ENCODE measurements at regions not wholly inside any gene's neighbourhood (a gene's known extent, or its start where the extent isn't known, plus 50 kb on each side); places are given as distances from the start of the nearest gene placed in this dataset.
"Not testable (repeated sequence)": the region's sequence is repeated elsewhere in the genome, so short reads cannot be mapped to it uniquely, and the experiment has no call there.

DNA sequence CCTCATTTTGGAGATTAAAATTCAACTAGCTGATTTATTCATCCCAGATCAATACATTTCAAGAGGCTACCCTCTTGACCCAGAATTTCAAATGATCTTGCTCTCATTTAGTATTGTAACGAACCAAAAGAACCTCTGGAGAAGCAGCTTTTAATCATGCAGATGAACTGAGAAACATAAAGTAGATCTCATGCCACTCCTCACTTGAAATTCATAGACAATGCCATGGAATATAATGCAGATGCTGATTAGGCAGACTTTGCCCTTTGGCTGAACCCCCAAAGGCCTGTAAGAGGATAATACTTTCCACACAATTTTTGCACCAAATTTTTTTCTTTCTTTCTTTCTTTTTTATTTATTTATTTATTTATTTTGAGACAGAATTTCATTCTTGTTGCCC lies 358.3 kb downstream of the NEK10 start:
- Histone ChIP-seq H3K9me3 (ENCODE audit: control insufficient read depth in 2 of 2, insufficient read depth in 1 of 2, low read length in 1 of 2) (no peaks in the 10 kb centered on the region), H3K27me3 (ENCODE audit: control insufficient read depth in 2 of 2, insufficient read depth in 1 of 2, low read length in 1 of 2) (no peaks in the 10 kb centered on the region), H3K27ac (ENCODE audit: low read depth in 1 of 2, low read length in 1 of 2) (no peak overlapping the region), H3K4me1 (ENCODE audit: control insufficient read depth in 2 of 2, insufficient read depth in 2 of 2, low read length in 2 of 2) (no peaks in the 10 kb centered on the region), H3K4me3 (ENCODE audit: low read length in 2 of 2) (no peak overlapping the region), H3K36me3 (ENCODE audit: control insufficient read depth in 2 of 2, insufficient read depth in 2 of 2, low read length in 1 of 2) (no peaks in the 10 kb centered on the region)
- 82% methylated on average over 1 of the region's 1 CpG for WGBS
- no peak for DNase-seq (ENCODE audit: low read depth in 6 of 9, low spot score in 9 of 9)

- peak in 1 of 9 donors; percentile 3 for DNase-seq (ENCODE audit: low read depth in 6 of 9, low spot score in 9 of 9)
- no peak overlapping the region for H3K4me3 ChIP-seq (ENCODE audit: low read length in 2 of 2)
- no peaks in the 10 kb centered on the region for H3K4me1 ChIP-seq (ENCODE audit: control insufficient read depth in 2 of 2, insufficient read depth in 2 of 2, low read length in 2 of 2)
- no peak overlapping the region for H3K27ac ChIP-seq (ENCODE audit: low read depth in 1 of 2, low read length in 1 of 2)
- H3K36me3 ChIP-seq (ENCODE audit: control insufficient read depth in 2 of 2, insufficient read depth in 2 of 2, low read length in 1 of 2): no peaks in the 10 kb centered on the region
- H3K27me3 ChIP-seq (ENCODE audit: control insufficient read depth in 2 of 2, insufficient read depth in 1 of 2, low read length in 1 of 2): no peaks in the 10 kb centered on the region
- 40% methylated on average over 5 of the region's 5 CpGs for WGBS
- no peaks in the 10 kb centered on the region for H3K9me3 ChIP-seq (ENCODE audit: control insufficient read depth in 2 of 2, insufficient read depth in 1 of 2, low read length in 1 of 2)
These were observed 347.0 kb downstream of the NEK10 start for GRCh38 chr3:27022096-27022761.

DNA sequence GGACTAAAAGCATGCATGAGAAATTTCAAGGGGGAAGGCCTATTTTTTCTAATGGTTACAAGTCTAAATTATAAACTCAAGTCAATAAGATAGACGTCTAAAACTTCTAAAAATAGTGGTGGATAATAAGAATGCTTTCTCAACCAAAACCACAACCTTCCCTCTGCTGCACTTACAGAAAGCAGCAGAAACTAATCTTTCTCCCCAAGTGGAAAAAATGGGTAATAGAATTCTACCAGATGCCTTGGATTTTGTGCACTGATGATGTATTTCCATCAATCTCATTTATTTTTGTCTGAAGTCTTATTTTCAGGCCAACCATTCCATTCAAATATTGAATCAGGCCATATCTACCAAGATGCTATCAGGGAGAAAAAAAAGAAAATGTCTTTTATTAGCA lies 344.7 kb downstream of the NEK10 start:
- WGBS: 23% methylated on average over 1 of the region's 1 CpG
- no peak overlapping the region for H3K27ac ChIP-seq (ENCODE audit: low read depth in 1 of 2, low read length in 1 of 2)
- H3K27me3 ChIP-seq (ENCODE audit: control insufficient read depth in 2 of 2, insufficient read depth in 1 of 2, low read length in 1 of 2): no peaks in the 10 kb centered on the region
- no peaks in the 10 kb centered on the region for H3K9me3 ChIP-seq (ENCODE audit: control insufficient read depth in 2 of 2, insufficient read depth in 1 of 2, low read length in 1 of 2)
- no peak for DNase-seq (ENCODE audit: low read depth in 6 of 9, low spot score in 9 of 9)
- H3K4me1 ChIP-seq (ENCODE audit: control insufficient read depth in 2 of 2, insufficient read depth in 2 of 2, low read length in 2 of 2): no peaks in the 10 kb centered on the region
- no peaks in the 10 kb centered on the region for H3K36me3 ChIP-seq (ENCODE audit: control insufficient read depth in 2 of 2, insufficient read depth in 2 of 2, low read length in 1 of 2)
- H3K4me3 ChIP-seq (ENCODE audit: low read length in 2 of 2): no peak overlapping the region

DNA sequence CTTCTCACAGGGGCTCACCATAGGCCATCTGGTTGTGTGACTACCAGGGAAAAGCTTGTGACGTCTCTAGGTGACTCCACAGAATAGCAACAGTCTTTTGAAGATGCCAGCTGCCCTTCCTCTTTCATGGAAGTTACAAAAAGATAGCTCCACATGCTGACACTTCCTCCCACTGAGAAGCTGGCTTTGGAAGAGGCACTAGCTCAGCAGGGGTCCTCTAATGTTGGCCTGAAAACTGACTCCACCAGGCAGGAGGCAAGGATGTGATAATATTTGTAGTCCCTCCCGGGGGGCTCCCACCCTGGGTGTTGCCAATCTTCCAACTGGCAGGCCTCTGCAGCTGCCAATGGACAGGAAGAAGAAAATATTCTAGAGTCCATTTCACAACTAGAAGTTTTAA lies 343.5 kb downstream of the NEK10 start:
- Histone ChIP-seq H3K27me3 (ENCODE audit: control insufficient read depth in 2 of 2, insufficient read depth in 1 of 2, low read length in 1 of 2) (no peaks in the 10 kb centered on the region), H3K9me3 (ENCODE audit: control insufficient read depth in 2 of 2, insufficient read depth in 1 of 2, low read length in 1 of 2) (no peaks in the 10 kb centered on the region), H3K4me1 (ENCODE audit: control insufficient read depth in 2 of 2, insufficient read depth in 2 of 2, low read length in 2 of 2) (no peaks in the 10 kb centered on the region), H3K27ac (ENCODE audit: low read depth in 1 of 2, low read length in 1 of 2) (no peak overlapping the region), H3K4me3 (ENCODE audit: low read length in 2 of 2) (no peak overlapping the region), H3K36me3 (ENCODE audit: control insufficient read depth in 2 of 2, insufficient read depth in 2 of 2, low read length in 1 of 2) (no peaks in the 10 kb centered on the region)
- DNase-seq (ENCODE audit: low read depth in 6 of 9, low spot score in 9 of 9): no peak
- WGBS: 89% methylated on average over 2 of the region's 2 CpGs

GRCh38 chr3:27031476-27031875 lies 337.7 kb downstream of the NEK10 start:
- WGBS: 69% methylated on average over 4 of the region's 4 CpGs
- H3K9me3 ChIP-seq (ENCODE audit: control insufficient read depth in 2 of 2, insufficient read depth in 1 of 2, low read length in 1 of 2): no peaks in the 10 kb centered on the region
- H3K4me3 ChIP-seq (ENCODE audit: low read length in 2 of 2): no peak overlapping the region
- no peaks in the 10 kb centered on the region for H3K36me3 ChIP-seq (ENCODE audit: control insufficient read depth in 2 of 2, insufficient read depth in 2 of 2, low read length in 1 of 2)
- no peak overlapping the region for H3K27ac ChIP-seq (ENCODE audit: low read depth in 1 of 2, low read length in 1 of 2)
- DNase-seq (ENCODE audit: low read depth in 6 of 9, low spot score in 9 of 9): no peak
- H3K27me3 ChIP-seq (ENCODE audit: control insufficient read depth in 2 of 2, insufficient read depth in 1 of 2, low read length in 1 of 2): no peaks in the 10 kb centered on the region
- no peaks in the 10 kb centered on the region for H3K4me1 ChIP-seq (ENCODE audit: control insufficient read depth in 2 of 2, insufficient read depth in 2 of 2, low read length in 2 of 2)

DNA sequence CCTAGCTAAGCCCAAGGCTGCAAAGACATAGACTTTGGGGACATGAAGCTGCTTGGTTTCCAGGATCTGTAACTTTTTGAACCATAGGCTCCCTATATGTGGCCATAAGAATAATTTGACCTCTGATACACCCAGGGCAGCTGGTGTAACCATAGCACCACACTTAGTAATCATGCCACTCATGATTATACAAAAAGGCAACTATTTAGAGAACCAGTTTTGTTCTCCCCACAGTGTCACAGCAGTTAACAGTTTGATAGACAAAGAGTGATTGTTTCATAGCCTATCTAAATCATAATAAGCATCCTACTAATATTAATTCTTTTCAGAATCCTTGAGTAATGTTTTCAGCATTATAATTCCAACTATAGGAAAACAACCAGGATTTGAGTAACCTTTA lies 334.9 kb downstream of the NEK10 start:
- Histone ChIP-seq H3K36me3 (ENCODE audit: control insufficient read depth in 2 of 2, insufficient read depth in 2 of 2, low read length in 1 of 2) (no peaks in the 10 kb centered on the region), H3K4me1 (ENCODE audit: control insufficient read depth in 2 of 2, insufficient read depth in 2 of 2, low read length in 2 of 2) (no peaks in the 10 kb centered on the region), H3K4me3 (ENCODE audit: low read length in 2 of 2) (no peak overlapping the region), H3K27ac (ENCODE audit: low read depth in 1 of 2, low read length in 1 of 2) (no peak overlapping the region), H3K9me3 (ENCODE audit: control insufficient read depth in 2 of 2, insufficient read depth in 1 of 2, low read length in 1 of 2) (no peaks in the 10 kb centered on the region), H3K27me3 (ENCODE audit: control insufficient read depth in 2 of 2, insufficient read depth in 1 of 2, low read length in 1 of 2) (no peaks in the 10 kb centered on the region)
- DNase-seq (ENCODE audit: low read depth in 6 of 9, low spot score in 9 of 9): no peak

DNA sequence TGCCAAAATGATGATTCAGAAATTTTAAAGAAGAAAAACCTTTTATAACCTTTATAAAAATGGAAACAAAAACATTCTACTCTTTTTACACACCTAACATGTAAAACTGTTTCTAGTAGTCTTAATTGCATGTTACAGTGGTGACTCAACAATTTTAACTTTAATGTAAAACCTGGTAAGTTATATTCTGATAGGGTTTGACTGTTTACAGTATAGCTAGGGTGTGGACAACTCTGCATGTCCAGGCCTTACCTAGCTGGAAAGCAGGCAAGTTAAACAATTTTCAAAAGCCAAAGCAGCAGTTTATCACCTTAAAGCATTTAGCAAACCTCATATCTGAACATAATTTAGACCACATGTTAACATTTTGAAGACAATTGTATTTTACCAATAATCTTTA lies 328.5 kb downstream of the NEK10 start:
- Histone ChIP-seq H3K9me3 (ENCODE audit: control insufficient read depth in 2 of 2, insufficient read depth in 1 of 2, low read length in 1 of 2) (no peaks in the 10 kb centered on the region), H3K27me3 (ENCODE audit: control insufficient read depth in 2 of 2, insufficient read depth in 1 of 2, low read length in 1 of 2) (no peaks in the 10 kb centered on the region), H3K4me1 (ENCODE audit: control insufficient read depth in 2 of 2, insufficient read depth in 2 of 2, low read length in 2 of 2) (no peaks in the 10 kb centered on the region), H3K4me3 (ENCODE audit: low read length in 2 of 2) (no peak overlapping the region), H3K27ac (ENCODE audit: low read depth in 1 of 2, low read length in 1 of 2) (no peak overlapping the region), H3K36me3 (ENCODE audit: control insufficient read depth in 2 of 2, insufficient read depth in 2 of 2, low read length in 1 of 2) (no peaks in the 10 kb centered on the region)
- DNase-seq (ENCODE audit: low read depth in 6 of 9, low spot score in 9 of 9): no peak

GRCh38 chr3:27042541-27042940 lies 326.6 kb downstream of the NEK10 start:
- not testable (repeated sequence) for H3K36me3 ChIP-seq (ENCODE audit: control insufficient read depth in 2 of 2, insufficient read depth in 2 of 2, low read length in 1 of 2); H3K9me3 ChIP-seq (ENCODE audit: control insufficient read depth in 2 of 2, insufficient read depth in 1 of 2, low read length in 1 of 2); DNase-seq (ENCODE audit: low read depth in 6 of 9, low spot score in 9 of 9); H3K4me1 ChIP-seq (ENCODE audit: control insufficient read depth in 2 of 2, insufficient read depth in 2 of 2, low read length in 2 of 2); H3K27ac ChIP-seq (ENCODE audit: low read depth in 1 of 2, low read length in 1 of 2); H3K27me3 ChIP-seq (ENCODE audit: control insufficient read depth in 2 of 2, insufficient read depth in 1 of 2, low read length in 1 of 2); H3K4me3 ChIP-seq (ENCODE audit: low read length in 2 of 2)
- WGBS: 92% methylated on average over 2 of the region's 2 CpGs

DNA sequence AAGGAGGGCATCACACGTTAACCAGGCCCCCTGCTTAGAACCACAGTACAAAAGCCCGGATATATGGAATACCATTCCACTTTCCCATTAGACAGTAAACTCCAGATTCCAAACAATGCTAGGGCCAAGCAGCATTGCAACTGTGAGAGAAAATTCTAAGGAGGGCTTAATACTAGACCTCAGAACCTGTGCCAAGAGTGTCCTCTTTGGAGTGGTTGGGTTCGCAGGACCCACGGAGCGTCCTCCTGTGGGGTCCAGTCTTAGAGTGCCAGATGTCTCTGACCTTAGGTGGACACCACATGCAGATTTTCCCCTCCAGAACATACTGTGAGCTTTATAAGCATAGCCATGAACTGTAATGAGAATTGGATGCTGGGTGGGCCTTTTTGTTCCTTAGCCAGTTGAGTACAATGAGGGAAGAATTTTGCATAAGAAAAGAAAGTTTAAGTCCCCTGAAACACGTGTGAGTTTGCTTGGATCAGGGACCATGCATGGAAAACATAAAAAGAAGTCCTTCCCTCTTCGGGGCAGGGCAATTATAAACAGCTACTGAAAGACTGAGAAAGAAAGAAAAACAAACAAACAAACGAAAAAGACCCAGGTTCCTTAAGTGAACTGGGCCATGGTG lies 325.7 kb downstream of the NEK10 start:
- Histone ChIP-seq H3K27ac (ENCODE audit: low read depth in 1 of 2, low read length in 1 of 2) (no peak overlapping the region), H3K36me3 (ENCODE audit: control insufficient read depth in 2 of 2, insufficient read depth in 2 of 2, low read length in 1 of 2) (no peaks in the 10 kb centered on the region), H3K9me3 (ENCODE audit: control insufficient read depth in 2 of 2, insufficient read depth in 1 of 2, low read length in 1 of 2) (no peaks in the 10 kb centered on the region), H3K4me1 (ENCODE audit: control insufficient read depth in 2 of 2, insufficient read depth in 2 of 2, low read length in 2 of 2) (no peaks in the 10 kb centered on the region), H3K27me3 (ENCODE audit: control insufficient read depth in 2 of 2, insufficient read depth in 1 of 2, low read length in 1 of 2) (no peaks in the 10 kb centered on the region), H3K4me3 (ENCODE audit: low read length in 2 of 2) (no peak overlapping the region)
- no peak for DNase-seq (ENCODE audit: low read depth in 6 of 9, low spot score in 9 of 9)
- 78% methylated on average over 8 of the region's 8 CpGs for WGBS
